Pancreas (tissue), 10 donors: ENCODE measurements at regions not wholly inside any gene's neighbourhood (a gene's known extent, or its start where the extent isn't known, plus 50 kb on each side); places are given as distances from the start of the nearest gene placed in this dataset.

Experiments used
- ATAC-seq, 4 donors: fragments of 200-7000 bp; cut with Tn5 transposase; one replicate each; pipeline versions ENCODE4 v1.8.0 to v1.9.1; 2020; ENCODE audit warnings: mild to moderate bottlenecking in 4 of 4, moderate library complexity in 4 of 4
- DNase-seq, 6 donors: peaks; one replicate each; pipeline ENCODE4 v3.0.0-alpha.2; 2020
- FAIRE-seq: peaks from 2 replicates; lab custom pipeline; 2012; peaks lifted over from hg19 to GRCh38; lab: Jason Lieb, UNC
- H3K27ac ChIP-seq, 4 donors: fragments of 200-600 bp; sonication (generic); 1 replicate in 3 of 4; 2 replicates in 1 of 4; pipeline versions ENCODE4 v1.5.0 to v1.8.0; 2020
- H3K27me3 ChIP-seq, 4 donors: fragments of 200-600 bp; one replicate each; pipeline ENCODE4 v1.8.0; 2021
- H3K36me3 ChIP-seq, 3 donors: fragments of 200-600 bp; sonication (generic) in 1 of 3; one replicate each; pipeline versions ENCODE4 v1.5.0 to v1.8.0; 2020 to 2021
- H3K4me1 ChIP-seq, 3 donors: fragments of 200-600 bp; one replicate each; pipeline ENCODE4 v1.8.0; 2021
- H3K4me3 ChIP-seq, 4 donors: fragments of 200-600 bp; sonication (generic) in 2 of 4; one replicate each; pipeline versions ENCODE4 v1.5.0 to v1.8.0; 2020 to 2021
- H3K9me3 ChIP-seq, 4 donors: fragments of 200-600 bp; one replicate each; pipeline ENCODE4 v1.8.0; 2021
- CTCF ChIP-seq, 4 donors: fragments of 200-600 bp; sonication (generic) in 3 of 4; IDR thresholded peaks; one replicate each; pipeline versions ENCODE4 v1.5.0 to v1.8.0; 2021; ENCODE audit warnings: antibody characterized with exemption in 4 of 4
- WGBS, 2 donors: extraction: QIAGEN DNeasy Blood & Tissue Kit; methylation state at CpG; one replicate each; pipeline ENCODE4 v1.1.7; 2013; 5-methylcytosine and 5-hydroxymethylcytosine counted together
- intact Hi-C, 3 donors: fragments of 100-400 bp; cut with DNase I; formaldehyde crosslinking; loops; one replicate each; pipeline versions ENCODE4 v1.11.1 to v1.14.2; 2022
- donor health status: healthy with polysubstance abuse.
- donor health status: DM: no; HTN: no; CAD: no; lungs with moderate emphysema.
- donor health status: DM: no; HTN: no; CAD: no.
- donor health status: control.
- donor health status: control.
- donor health status: Bipolar disorder and iron deficiency.
- donor health status: DM: yes; HTN: yes; CAD: no.
- donor health status: DM: no; HTN: no; CAD: no.
- donor health status: DM: no; HTN: no; CAD: no.
- donor health status: DM: yes; HTN: yes; CAD: no.

GRCh38 chr11:19393941-19394340 is 153.2 kb upstream of the E2F8 start:
- Histone ChIP-seq H3K9me3 (no peaks in the 10 kb centered on the region), H3K4me3 (no peak overlapping the region), H3K27ac (no peak overlapping the region), H3K36me3 (no peaks in the 10 kb centered on the region), H3K27me3 (no peaks in the 10 kb centered on the region), H3K4me1 (peaks cover 4 to 8% (median 7%) of the 10 kb centered on the region in 3 donors)
- FAIRE-seq (no peak), DNase-seq (no peak), ATAC-seq (no peak)
- no peak for TF ChIP-seq CTCF (IDR thresholded peaks at IDR 0.05)
- intact Hi-C loops: no loop called here
- 55 to 63% methylated on average over 1 of the region's 1 CpG for WGBS, 2 donors

GRCh38 chr11:19392847-19393518 is 152.2 kb upstream of the E2F8 start:
- ATAC-seq: no peak
- H3K9me3 ChIP-seq: no peaks in the 10 kb centered on the region
- no peak for TF ChIP-seq CTCF (IDR thresholded peaks at IDR 0.05)
- no peaks in the 10 kb centered on the region for H3K27me3 ChIP-seq
- H3K27ac ChIP-seq: no peak overlapping the region
- no peak for FAIRE-seq
- no peaks in the 10 kb centered on the region for H3K36me3 ChIP-seq
- H3K4me3 ChIP-seq: no peak overlapping the region
- intact Hi-C loops: no loop called here
- no peak for DNase-seq
- no peaks in the 10 kb centered on the region for H3K4me1 ChIP-seq
- 60 to 66% methylated on average over 3 of the region's 3 CpGs for WGBS, 2 donors

- FAIRE-seq (no peak), ATAC-seq (no peak), DNase-seq (no peak)
- H3K4me1 ChIP-seq: no peaks in the 10 kb centered on the region
- no peak for TF ChIP-seq CTCF (IDR thresholded peaks at IDR 0.05)
- no peak overlapping the region for H3K4me3 ChIP-seq
- no peak overlapping the region for H3K27ac ChIP-seq
- no peaks in the 10 kb centered on the region for H3K36me3 ChIP-seq
- H3K9me3 ChIP-seq: no peaks in the 10 kb centered on the region
- intact Hi-C loops: no loop called here
- 87 to 88% methylated on average over 3 of the region's 3 CpGs for WGBS, 2 donors
- no peaks in the 10 kb centered on the region for H3K27me3 ChIP-seq
These were observed 151.6 kb upstream of the E2F8 start for GRCh38 chr11:19392321-19392720.

GRCh38 chr11:19391652-19392051 is 150.9 kb upstream of the E2F8 start:
- no peaks in the 10 kb centered on the region for H3K27me3 ChIP-seq
- FAIRE-seq: no peak
- 77 to 83% methylated on average over 2 of the region's 2 CpGs for WGBS, 2 donors
- H3K4me1 ChIP-seq: no peaks in the 10 kb centered on the region
- intact Hi-C loops: no loop called here
- H3K36me3 ChIP-seq: no peaks in the 10 kb centered on the region
- H3K9me3 ChIP-seq: no peaks in the 10 kb centered on the region
- no peak for DNase-seq
- no peak for TF ChIP-seq CTCF (IDR thresholded peaks at IDR 0.05)
- no peak overlapping the region for H3K4me3 ChIP-seq
- no peak for ATAC-seq
- no peak overlapping the region for H3K27ac ChIP-seq

GRCh38 chr11:19391026-19391425 is 150.3 kb upstream of the E2F8 start:
- Histone ChIP-seq H3K4me1 (no peaks in the 10 kb centered on the region), H3K27me3 (no peaks in the 10 kb centered on the region), H3K4me3 (no peak overlapping the region), H3K36me3 (no peaks in the 10 kb centered on the region), H3K27ac (no peak overlapping the region), H3K9me3 (no peaks in the 10 kb centered on the region)
- no peak for ATAC-seq
- intact Hi-C loops: no loop called here
- WGBS, 2 donors: 82 to 83% methylated on average over 3 of the region's 3 CpGs
- no peak for TF ChIP-seq CTCF (IDR thresholded peaks at IDR 0.05)
- DNase-seq: no peak
- no peak for FAIRE-seq
